ENCODE measurements at regions not wholly inside any gene's neighbourhood (a gene's known extent, or its start where the extent isn't known, plus 50 kb on each side); places are given as distances from the start of the nearest gene placed in this dataset.

DNA sequence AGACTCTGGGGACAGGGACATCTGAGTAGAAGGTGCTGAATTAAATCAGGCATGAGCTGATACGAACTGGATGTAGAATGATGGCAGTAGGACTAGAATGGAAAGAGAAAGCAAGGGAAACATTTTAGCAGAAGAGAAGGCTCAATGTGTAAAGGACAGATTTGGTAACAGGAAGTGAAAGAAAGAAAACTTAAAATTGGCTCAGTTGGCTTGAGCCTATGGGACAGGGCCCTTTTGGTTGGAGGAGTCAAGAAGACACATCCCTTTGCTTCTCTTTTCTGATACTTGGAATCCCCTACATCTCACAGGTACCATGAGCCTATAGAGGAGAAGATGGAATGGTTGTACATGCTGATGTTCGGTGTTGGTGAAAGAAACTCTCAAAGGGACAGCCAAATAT, 300.6 kb upstream of the PLXNA2 start:
- DNase-seq = no peak

DNA sequence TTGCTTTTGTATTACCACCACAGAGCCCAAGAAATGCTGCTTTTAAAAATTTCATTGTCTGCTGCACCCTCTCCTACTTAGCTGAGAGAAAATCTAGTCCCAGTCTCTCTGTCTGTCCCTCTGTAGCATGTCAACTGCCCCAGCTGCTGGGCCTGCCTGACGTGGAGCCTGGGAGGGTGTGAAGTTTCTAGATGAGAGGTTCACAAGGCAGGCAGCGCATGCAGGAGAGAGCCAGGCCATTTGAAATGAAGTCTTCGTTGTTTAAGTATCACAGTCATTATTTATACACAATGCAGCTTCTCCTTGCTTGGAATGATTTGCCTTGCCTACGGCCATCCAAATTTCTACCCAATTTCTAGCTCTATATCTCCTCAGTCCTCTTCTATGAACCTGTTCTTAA, 306.8 kb upstream of the PLXNA2 start:
- no peak for DNase-seq

- DNase-seq = no peak
Measured at GRCh38 chr1:208551633-208552320, 307.6 kb upstream of the PLXNA2 start.

DNA sequence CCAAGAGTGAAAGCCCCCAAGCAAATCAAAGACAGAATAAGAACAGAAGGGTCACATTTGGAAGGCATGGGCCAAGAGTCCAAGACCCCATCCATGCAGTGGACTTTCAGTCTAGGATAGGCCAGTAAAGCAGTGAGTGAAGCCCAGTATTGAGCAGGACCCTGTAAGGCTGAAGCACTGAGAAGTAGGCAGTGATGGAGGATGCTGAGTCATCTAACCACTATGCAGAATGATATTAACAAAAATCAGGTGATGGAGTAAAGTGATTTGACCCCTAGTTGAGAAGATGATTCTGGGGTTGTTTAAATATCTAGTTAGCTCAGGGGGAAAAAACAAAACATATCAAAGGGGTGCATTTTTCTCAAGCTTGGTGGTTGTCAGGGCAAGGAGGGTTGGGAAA, 308.7 kb upstream of the PLXNA2 start:
- DNase-seq = no peak

- no peak for DNase-seq
Measured at GRCh38 chr1:208556461-208556860, 312.3 kb upstream of the PLXNA2 start.

GRCh38 chr1:208557046-208557722, 313.0 kb upstream of the PLXNA2 start:
- DNase-seq = no peak

- DNase-seq = no peak
Measured at GRCh38 chr1:208557723-208558094, 313.5 kb upstream of the PLXNA2 start.

- DNase-seq = no peak
Measured at GRCh38 chr1:208559597-208560329, 315.6 kb upstream of the PLXNA2 start.

GRCh38 chr1:208562151-208562960, 318.2 kb upstream of the PLXNA2 start:
- no peak for DNase-seq

- DNase-seq = no peak
Measured at GRCh38 chr1:208564466-208564865, 320.3 kb upstream of the PLXNA2 start.

GRCh38 chr1:208565756-208566440, 321.7 kb upstream of the PLXNA2 start:
- no peak for DNase-seq

DNA sequence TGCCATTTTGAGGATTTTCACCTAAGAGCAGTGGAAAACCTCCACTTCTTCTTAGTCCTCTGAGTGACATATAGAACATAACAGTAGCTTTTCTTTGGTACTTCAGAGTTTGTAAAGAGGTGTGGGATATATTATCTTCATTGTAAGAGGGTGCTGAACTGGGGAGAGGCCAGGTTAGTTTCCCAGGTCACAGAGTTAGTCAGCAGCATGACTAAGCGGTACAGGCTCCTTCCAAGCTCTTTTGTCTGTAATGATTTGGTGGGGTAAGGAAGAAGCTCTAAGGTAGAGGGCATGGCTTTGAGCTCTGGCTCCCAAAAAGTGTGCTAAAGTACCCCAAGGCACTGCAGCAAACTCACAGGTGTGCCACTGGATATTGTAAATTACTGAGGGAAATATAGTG, 325.0 kb upstream of the PLXNA2 start:
- no peak for DNase-seq

DNA sequence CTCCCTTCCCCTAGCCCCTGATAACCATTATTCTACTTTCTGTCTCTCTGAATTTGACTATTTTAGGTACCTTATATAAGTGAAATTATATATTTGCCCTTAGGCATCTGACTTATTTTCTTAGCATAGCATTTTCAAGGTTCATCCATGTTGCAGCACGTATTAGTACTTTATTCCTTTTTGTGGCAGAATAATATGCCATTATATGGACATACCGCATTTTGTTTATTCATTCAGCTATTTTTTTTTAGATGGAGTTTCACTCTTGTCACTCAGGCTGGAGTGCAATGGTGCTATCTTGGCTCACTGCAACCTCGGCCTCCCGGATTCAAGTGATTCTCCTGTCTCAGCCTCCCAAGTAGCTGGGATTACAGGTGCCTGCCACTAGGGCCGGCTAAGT, 326.2 kb upstream of the PLXNA2 start:
- no peak for DNase-seq

DNA sequence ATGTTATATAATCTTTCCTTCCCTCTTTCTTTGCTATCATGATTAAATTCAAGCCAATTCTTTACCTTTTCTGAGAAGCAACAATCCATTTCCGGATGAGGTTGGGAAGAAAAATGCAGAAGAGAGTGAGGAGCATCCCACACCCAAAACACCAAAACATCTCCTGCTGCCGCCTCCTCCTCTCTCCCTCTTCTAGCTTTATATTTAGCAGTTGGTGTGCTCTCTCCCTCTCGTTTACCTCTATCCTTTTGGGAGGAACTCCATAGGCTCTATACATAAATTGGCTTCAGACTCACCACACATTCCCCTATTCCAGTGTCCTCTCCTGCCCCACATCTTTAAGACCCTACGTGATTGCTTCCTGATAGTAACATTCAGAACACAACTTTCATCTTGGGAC, 332.2 kb upstream of the PLXNA2 start:
- DNase-seq = no peak

DNA sequence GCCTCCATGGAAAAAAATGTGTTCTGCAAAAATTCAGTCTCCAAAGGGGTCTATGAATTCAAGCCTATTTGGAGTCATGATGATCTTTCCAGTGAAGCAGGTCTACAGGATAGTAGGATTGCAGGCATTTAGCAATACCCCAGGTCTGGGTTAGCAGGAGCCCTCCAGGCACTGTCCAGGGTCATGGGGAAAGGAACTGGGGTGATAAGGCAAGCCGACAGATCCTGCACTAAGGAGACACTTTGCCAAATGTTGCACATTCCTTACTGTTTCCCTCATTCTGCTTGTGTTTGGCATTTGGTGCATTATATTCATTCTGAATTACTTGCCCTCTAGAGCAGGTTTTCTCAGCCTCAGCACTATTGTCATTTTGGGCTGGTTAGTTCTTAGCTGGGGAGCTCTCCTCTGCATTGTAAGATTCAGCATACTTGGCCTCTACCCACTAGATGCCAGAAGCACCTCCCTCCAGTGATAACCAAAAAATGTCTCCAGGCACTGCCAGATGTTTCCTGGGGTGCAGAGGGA, 333.3 kb upstream of the PLXNA2 start:
- no peak for DNase-seq

- no peak for DNase-seq
Measured at GRCh38 chr1:208581209-208581608, 337.0 kb upstream of the PLXNA2 start.

- no peak for DNase-seq
Measured at GRCh38 chr1:208581667-208582066, 337.5 kb upstream of the PLXNA2 start.

DNA sequence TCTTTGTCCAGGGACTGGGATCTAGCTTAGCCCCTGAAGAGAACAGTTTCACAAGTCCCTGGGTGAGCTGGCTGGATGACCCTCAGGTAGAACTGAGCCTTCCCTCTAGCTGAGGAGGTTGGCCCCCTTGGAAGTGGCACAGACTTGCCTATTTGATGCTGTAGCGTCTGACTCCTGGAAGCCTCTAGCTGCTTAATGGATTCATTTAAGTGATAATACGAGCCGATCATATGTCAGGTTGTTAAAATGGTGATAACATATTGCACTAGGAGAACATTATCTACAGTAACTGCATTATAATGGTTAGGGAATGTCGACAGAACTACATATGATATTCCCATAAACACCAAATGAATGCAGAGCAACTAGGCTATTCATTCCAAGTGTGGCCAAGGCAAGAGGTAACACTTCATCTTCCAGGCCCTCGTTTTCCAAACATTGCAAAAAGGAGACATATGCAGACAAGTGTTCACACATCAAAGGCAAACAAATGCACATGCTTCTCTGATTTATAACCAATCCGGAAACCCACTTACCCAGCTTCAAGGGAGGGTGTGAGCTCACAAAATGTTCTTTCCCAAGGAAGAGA, 340.1 kb upstream of the PLXNA2 start:
- DNase-seq = no peak

DNA sequence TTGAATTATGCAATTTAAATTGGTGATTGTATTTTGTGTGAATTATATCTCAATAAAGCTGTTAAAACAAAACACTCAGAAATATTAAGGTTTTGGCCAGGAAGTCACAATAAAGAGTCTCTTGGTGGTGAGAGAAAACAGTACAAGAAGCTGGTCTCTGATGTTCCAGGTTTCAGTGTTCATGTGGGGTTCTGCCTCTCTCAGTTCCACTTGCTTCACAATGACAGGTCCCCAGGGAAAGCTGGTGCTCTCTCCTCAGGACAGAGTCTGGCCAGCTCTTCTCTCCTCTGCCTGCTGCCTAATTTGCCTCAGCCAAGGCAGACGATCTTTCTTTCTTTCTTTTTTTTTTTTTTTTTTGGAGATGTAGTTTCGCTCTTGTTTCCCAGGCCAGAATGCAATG, 342.9 kb upstream of the PLXNA2 start:
- DNase-seq = no peak

GRCh38 chr1:208593306-208594006, 349.3 kb upstream of the PLXNA2 start:
- DNase-seq = no peak

GRCh38 chr1:208595236-208595635, 351.1 kb upstream of the PLXNA2 start:
- no peak for DNase-seq
